ENCODE measurements at regions not wholly inside any gene's neighbourhood (a gene's known extent, or its start where the extent isn't known, plus 50 kb on each side); places are given as distances from the start of the nearest gene placed in this dataset.

- Histone ChIP-seq H3K79me2 (ENCODE audit: insufficient read depth) (no peaks in the 10 kb centered on the region), H3K4me2 (no peak overlapping the region), H3K9me2 (no peaks in the 10 kb centered on the region), H3K9ac (no peak overlapping the region), H3K27ac (ENCODE audit: low read depth in 2 of 2, low read length in 1 of 2) (no peak overlapping the region), H3K36me3 (replicated peaks in 1 of 2; ENCODE audit: control insufficient read depth in 1 of 2, insufficient read depth in 2 of 2, low read length in 1 of 2) (no peaks in the 10 kb centered on the region), H3K9me3 (no peaks in the 10 kb centered on the region), H3K4me3 (ENCODE audit: low read depth in 2 of 2, low read length in 1 of 2) (no peak overlapping the region), H3K27me3 (ENCODE audit: insufficient read depth) (no peaks in the 10 kb centered on the region), H4K20me1 (ENCODE audit: insufficient read depth) (no peaks in the 10 kb centered on the region), H3K4me1 (ENCODE audit: control insufficient read depth in 1 of 2, insufficient read depth in 2 of 2, low read depth in 1 of 2, low read length in 1 of 2) (no peaks in the 10 kb centered on the region), H3F3A (replicated peaks; ENCODE audit: insufficient read depth) (no peaks in the 10 kb centered on the region), H2AFZ (ENCODE audit: low read depth) (no peak overlapping the region)
- no peak for TF ChIP-seq PBX3 (IDR thresholded peaks at IDR 0.05)
- CTCF ChIA-PET: interaction anchor here (0.7 to 0.8 kb wide), 2 partner anchors 14 to 19 kb away, joined by 3 read pairs; no protein-coding TSS in a partner anchor
- no peak for DNase-seq
- POLR2A ChIA-PET: no interaction called here
- WGBS (ENCODE audit: low lambda C conversion rate): 41% methylated on average over 3 of the region's 3 CpGs
These were observed 276.8 kb upstream of the SESN3 start for GRCh38 chr11:95507794-95508193.

- Histone ChIP-seq H3K27ac (ENCODE audit: low read depth in 2 of 2, low read length in 1 of 2) (no peak overlapping the region), H3K4me2 (no peak overlapping the region), H2AFZ (ENCODE audit: low read depth) (no peak overlapping the region), H3K79me2 (ENCODE audit: insufficient read depth) (no peaks in the 10 kb centered on the region), H3K27me3 (ENCODE audit: insufficient read depth) (no peaks in the 10 kb centered on the region), H3K9me3 (no peaks in the 10 kb centered on the region), H3K4me1 (ENCODE audit: control insufficient read depth in 1 of 2, insufficient read depth in 2 of 2, low read depth in 1 of 2, low read length in 1 of 2) (no peaks in the 10 kb centered on the region), H3K9me2 (no peaks in the 10 kb centered on the region), H4K20me1 (ENCODE audit: insufficient read depth) (no peaks in the 10 kb centered on the region), H3K9ac (no peak overlapping the region), H3K4me3 (ENCODE audit: low read depth in 2 of 2, low read length in 1 of 2) (no peak overlapping the region), H3F3A (replicated peaks; ENCODE audit: insufficient read depth) (no peaks in the 10 kb centered on the region), H3K36me3 (replicated peaks in 1 of 2; ENCODE audit: control insufficient read depth in 1 of 2, insufficient read depth in 2 of 2, low read length in 1 of 2) (no peaks in the 10 kb centered on the region)
- peak; percentile 18; the same call in 1 of the 2 replicates for TF ChIP-seq TCF12 (IDR thresholded peaks at IDR 0.05)
- TF ChIP-seq GATA2 (CRISPR knock-in tag; IDR thresholded peaks at IDR 0.05): no peak
- TF ChIP-seq TAF1 (IDR thresholded peaks at IDR 0.05; ENCODE audit: borderline replicate concordance, low read depth, low read length): no peak
- DNase-seq: no peak
- CTCF ChIA-PET: interaction anchor here (1.0 kb wide), 1 partner anchor 9 kb away, joined by 3 read pairs; no protein-coding TSS in a partner anchor
- POLR2A ChIA-PET: no interaction called here
- 36% methylated on average over 2 of the region's 2 CpGs for WGBS (ENCODE audit: low lambda C conversion rate)
These were observed 275.8 kb upstream of the SESN3 start for GRCh38 chr11:95506777-95507176.

- Histone ChIP-seq H3K4me2 (no peak overlapping the region), H3K9me2 (no peaks in the 10 kb centered on the region), H2AFZ (ENCODE audit: low read depth) (no peak overlapping the region), H3K4me1 (ENCODE audit: control insufficient read depth in 1 of 2, insufficient read depth in 2 of 2, low read depth in 1 of 2, low read length in 1 of 2) (no peaks in the 10 kb centered on the region), H4K20me1 (ENCODE audit: insufficient read depth) (no peaks in the 10 kb centered on the region), H3K27ac (ENCODE audit: low read depth in 2 of 2, low read length in 1 of 2) (no peak overlapping the region), H3K36me3 (replicated peaks in 1 of 2; ENCODE audit: control insufficient read depth in 1 of 2, insufficient read depth in 2 of 2, low read length in 1 of 2) (no peaks in the 10 kb centered on the region), H3K27me3 (ENCODE audit: insufficient read depth) (no peaks in the 10 kb centered on the region), H3K79me2 (ENCODE audit: insufficient read depth) (no peaks in the 10 kb centered on the region), H3K9ac (no peak overlapping the region), H3K4me3 (ENCODE audit: low read depth in 2 of 2, low read length in 1 of 2) (no peak overlapping the region), H3K9me3 (no peaks in the 10 kb centered on the region), H3F3A (replicated peaks; ENCODE audit: insufficient read depth) (no peaks in the 10 kb centered on the region)
- WGBS (ENCODE audit: low lambda C conversion rate): 53% methylated on average over 7 of the region's 8 CpGs
- no peak for TF ChIP-seq ELF1 (IDR thresholded peaks at IDR 0.05)
- no peak for TF ChIP-seq GABPA (IDR thresholded peaks at IDR 0.05; ENCODE audit: low read depth)
- ChIA-PET POLR2A (no interaction called here), CTCF (no interaction called here)
- no peak for DNase-seq
These were observed 275.0 kb upstream of the SESN3 start for GRCh38 chr11:95505927-95506426.

GRCh38 chr11:95503047-95503446 is 272.0 kb upstream of the SESN3 start:
- H3K9me2 ChIP-seq: no peaks in the 10 kb centered on the region
- no peak overlapping the region for H3K4me2 ChIP-seq
- 29% methylated on average over 1 of the region's 1 CpG for WGBS (ENCODE audit: low lambda C conversion rate)
- H4K20me1 ChIP-seq (ENCODE audit: insufficient read depth): no peaks in the 10 kb centered on the region
- H3K4me1 ChIP-seq (ENCODE audit: control insufficient read depth in 1 of 2, insufficient read depth in 2 of 2, low read depth in 1 of 2, low read length in 1 of 2): no peaks in the 10 kb centered on the region
- no peak overlapping the region for H3K9ac ChIP-seq
- H3K9me3 ChIP-seq: no peaks in the 10 kb centered on the region
- H3K79me2 ChIP-seq (ENCODE audit: insufficient read depth): no peaks in the 10 kb centered on the region
- DNase-seq: no peak
- no peak overlapping the region for H3K27ac ChIP-seq (ENCODE audit: low read depth in 2 of 2, low read length in 1 of 2)
- TF ChIP-seq TCF12 (IDR thresholded peaks at IDR 0.05): no peak
- ChIA-PET CTCF (no interaction called here), POLR2A (no interaction called here)
- H3K4me3 ChIP-seq (ENCODE audit: low read depth in 2 of 2, low read length in 1 of 2): no peak overlapping the region
- no peaks in the 10 kb centered on the region for H3K27me3 ChIP-seq (ENCODE audit: insufficient read depth)
- H3F3A ChIP-seq (replicated peaks; ENCODE audit: insufficient read depth): no peaks in the 10 kb centered on the region
- H3K36me3 ChIP-seq (replicated peaks in 1 of 2; ENCODE audit: control insufficient read depth in 1 of 2, insufficient read depth in 2 of 2, low read length in 1 of 2): no peaks in the 10 kb centered on the region
- H2AFZ ChIP-seq (ENCODE audit: low read depth): no peak overlapping the region
